B cell (primary cell): ENCODE measurements at regions not wholly inside any gene's neighbourhood (a gene's known extent, or its start where the extent isn't known, plus 50 kb on each side); places are given as distances from the start of the nearest gene placed in this dataset.

Source experiments
- EZH2 ChIP-seq: IDR thresholded peaks from 2 replicates; pipeline ENCODE4 v1.6.1; 2012; ENCODE audit warnings: borderline replicate concordance, low read depth, mild to moderate bottlenecking, moderate library complexity, low read length; ENCODE audit not compliant: insufficient read depth, poor library complexity, severe bottlenecking
- TF ChIP-seq, protein P1 (sequence below): fragments of 200-600 bp; IDR thresholded peaks from one replicate; pipeline ENCODE4 v1.8.0; 2022; ENCODE audit warnings: antibody characterized with exemption, mild to moderate bottlenecking

DNA sequence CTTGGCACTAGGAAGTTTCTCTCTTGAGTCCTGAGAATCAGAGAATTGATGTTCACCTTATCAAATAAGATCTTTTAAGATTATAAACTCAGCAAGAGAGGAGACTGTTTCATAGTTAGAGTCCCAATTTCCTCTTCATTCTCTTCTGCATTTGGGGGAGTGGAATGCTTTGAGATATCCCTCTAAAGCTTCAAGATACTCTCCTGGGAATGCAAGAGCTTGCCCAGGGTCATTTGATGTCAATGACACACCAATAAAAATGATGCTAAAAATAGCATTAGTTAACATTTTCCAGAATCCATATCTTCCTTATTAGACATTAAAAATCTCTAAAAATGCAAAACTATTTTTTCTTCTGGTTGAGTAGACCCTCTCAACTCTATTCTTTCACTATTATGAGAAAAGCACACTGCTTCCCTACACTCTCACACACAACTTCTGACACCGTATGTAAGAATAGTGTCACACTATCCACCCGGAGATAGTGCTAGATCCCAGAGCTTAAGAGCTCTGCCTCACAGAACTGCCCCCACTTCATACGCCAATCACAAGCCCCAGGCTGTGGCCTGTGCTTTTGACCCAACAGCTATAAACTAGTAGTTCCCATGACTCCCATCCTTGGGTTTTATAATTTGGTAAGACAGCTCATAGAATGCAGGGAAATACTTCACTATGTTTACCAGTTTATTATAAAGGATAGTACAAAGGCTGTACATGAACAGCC lies 399.9 kb upstream of the RUNX1 start:
- TF ChIP-seq, protein P1, sequence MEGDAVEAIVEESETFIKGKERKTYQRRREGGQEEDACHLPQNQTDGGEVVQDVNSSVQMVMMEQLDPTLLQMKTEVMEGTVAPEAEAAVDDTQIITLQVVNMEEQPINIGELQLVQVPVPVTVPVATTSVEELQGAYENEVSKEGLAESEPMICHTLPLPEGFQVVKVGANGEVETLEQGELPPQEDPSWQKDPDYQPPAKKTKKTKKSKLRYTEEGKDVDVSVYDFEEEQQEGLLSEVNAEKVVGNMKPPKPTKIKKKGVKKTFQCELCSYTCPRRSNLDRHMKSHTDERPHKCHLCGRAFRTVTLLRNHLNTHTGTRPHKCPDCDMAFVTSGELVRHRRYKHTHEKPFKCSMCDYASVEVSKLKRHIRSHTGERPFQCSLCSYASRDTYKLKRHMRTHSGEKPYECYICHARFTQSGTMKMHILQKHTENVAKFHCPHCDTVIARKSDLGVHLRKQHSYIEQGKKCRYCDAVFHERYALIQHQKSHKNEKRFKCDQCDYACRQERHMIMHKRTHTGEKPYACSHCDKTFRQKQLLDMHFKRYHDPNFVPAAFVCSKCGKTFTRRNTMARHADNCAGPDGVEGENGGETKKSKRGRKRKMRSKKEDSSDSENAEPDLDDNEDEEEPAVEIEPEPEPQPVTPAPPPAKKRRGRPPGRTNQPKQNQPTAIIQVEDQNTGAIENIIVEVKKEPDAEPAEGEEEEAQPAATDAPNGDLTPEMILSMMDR = no peak
- TF ChIP-seq EZH2 = no peak
